MM.1S (cell line): ENCODE measurements at regions not wholly inside any gene's neighbourhood (a gene's known extent, or its start where the extent isn't known, plus 50 kb on each side); places are given as distances from the start of the nearest gene placed in this dataset.

Experiments
- DNase-seq: peaks from one replicate; pipeline ENCODE4 v3.0.0-alpha.2; 2015
- H2AFZ ChIP-seq: fragments of 300-600 bp; sonication (generic); 2 replicates; pipeline ENCODE4 v1.6.0; 2016; ENCODE audit warnings: antibody characterized with exemption, low read length
- H3F3A ChIP-seq: fragments of 300-600 bp; sonication (generic); 2 replicates; pipeline ENCODE4 v1.6.1; 2016; ENCODE audit warnings: mild to moderate bottlenecking, antibody characterized with exemption, low read length, moderate library complexity, mixed read lengths; ENCODE audit not compliant: insufficient read depth
- H3K27ac ChIP-seq: fragments of 300-600 bp; sonication (generic); 2 replicates; pipeline ENCODE4 v1.5.1; 2016; ENCODE audit warnings: mild to moderate bottlenecking, low read length
- H3K27me3 ChIP-seq: fragments of 300-600 bp; sonication (generic); replicated peaks from 2 replicates; pipeline ENCODE4 v1.6.0; 2016; ENCODE audit warnings: low read length; ENCODE audit not compliant: insufficient read depth
- H3K36me3 ChIP-seq: fragments of 300-600 bp; sonication (generic); replicated peaks from 2 replicates; pipeline ENCODE4 v1.6.1; 2016; ENCODE audit warnings: mild to moderate bottlenecking, low read length, mixed read lengths; ENCODE audit not compliant: insufficient read depth
- H3K4me1 ChIP-seq: fragments of 300-600 bp; sonication (generic); 2 replicates; pipeline ENCODE4 v1.6.1; 2016; ENCODE audit warnings: low read length, mixed read lengths
- H3K4me2 ChIP-seq: fragments of 300-600 bp; sonication (generic); 2 replicates; pipeline ENCODE4 v1.6.0; 2016; ENCODE audit warnings: low read depth, low read length
- H3K4me3 ChIP-seq: fragments of 300-600 bp; sonication (generic); 2 replicates; pipeline ENCODE4 v1.5.1; 2016; ENCODE audit warnings: low read length, mixed read lengths
- H3K79me2 ChIP-seq: fragments of 300-600 bp; sonication (generic); 2 replicates; pipeline ENCODE4 v1.6.1; 2016; ENCODE audit warnings: mixed run types, low read length, mixed read lengths
- H3K9ac ChIP-seq: fragments of 300-600 bp; sonication (generic); 2 replicates; pipeline ENCODE4 v1.6.1; 2016; ENCODE audit warnings: low read length, mixed read lengths
- H3K9me2 ChIP-seq: fragments of 300-600 bp; sonication (generic); replicated peaks from 2 replicates; pipeline ENCODE4 v1.6.1; 2016; ENCODE audit warnings: mild to moderate bottlenecking, low read length, mixed read lengths; ENCODE audit not compliant: insufficient read depth
- H3K9me3 ChIP-seq: fragments of 300-600 bp; sonication (generic); replicated peaks from 2 replicates; pipeline ENCODE4 v1.6.1; 2016; ENCODE audit warnings: mild to moderate bottlenecking, low read length, mixed read lengths; ENCODE audit not compliant: insufficient read depth
- H4K20me1 ChIP-seq: fragments of 300-600 bp; sonication (generic); 2 replicates; pipeline ENCODE4 v1.6.1; 2016; ENCODE audit warnings: mild to moderate bottlenecking, low read length, moderate library complexity, mixed read lengths; ENCODE audit not compliant: insufficient read depth
- CTCF ChIP-seq: fragments of 300-600 bp; sonication (generic); IDR thresholded peaks from 2 replicates; pipeline ENCODE4 v1.5.1; 2016; ENCODE audit warnings: antibody characterized with exemption, low read length, mixed read lengths
- EZH2 ChIP-seq: fragments of 300-600 bp; sonication (generic); optimal IDR thresholded peaks from 2 replicates; pipeline ENCODE3; 2017; ENCODE audit warnings: low read depth, mild to moderate bottlenecking, antibody characterized with exemption, low read length, mixed read lengths
- EZH2phosphoT487 ChIP-seq: fragments of 300-600 bp; sonication (generic); IDR thresholded peaks from 2 replicates; pipeline ENCODE4 v1.6.1; 2018; ENCODE audit warnings: antibody characterized with exemption, low read length

DNA sequence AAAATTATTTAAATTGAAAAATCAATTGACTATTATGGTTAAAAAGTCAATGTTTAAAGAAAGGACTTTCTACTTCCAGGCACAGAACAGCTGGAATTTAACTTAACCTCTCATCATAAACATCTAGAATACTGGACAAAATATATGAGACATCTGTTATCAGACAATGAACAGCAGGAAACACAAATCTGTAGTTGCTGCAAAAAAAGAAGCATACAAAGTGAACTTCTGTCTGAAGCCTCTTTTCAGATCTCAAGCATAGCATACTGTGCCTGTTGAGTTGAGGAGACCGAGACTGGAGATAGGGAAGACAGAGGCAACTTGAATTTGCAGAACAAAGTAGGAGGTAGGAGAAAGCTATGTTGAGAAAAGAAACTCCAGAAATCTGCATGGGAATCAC lies 140.0 kb upstream of the CBLB start:
- no peaks in the 10 kb centered on the region for H3K79me2 ChIP-seq
- no peaks in the 10 kb centered on the region for H3K27me3 ChIP-seq
- no peaks in the 10 kb centered on the region for H3K4me1 ChIP-seq
- no peak overlapping the region for H3K9ac ChIP-seq
- TF ChIP-seq CTCF (no peak), EZH2phosphoT487 (no peak), EZH2 (no peak)
- H3K4me3 ChIP-seq = no peak overlapping the region
- no peak for DNase-seq
- no peak overlapping the region for H3K4me2 ChIP-seq
- H4K20me1 ChIP-seq = no peaks in the 10 kb centered on the region
- no peaks in the 10 kb centered on the region for H3K36me3 ChIP-seq
- H3K9me2 ChIP-seq = no peaks in the 10 kb centered on the region
- H3K27ac ChIP-seq = no peak overlapping the region
- H3K9me3 ChIP-seq = no peaks in the 10 kb centered on the region
- H3F3A ChIP-seq = no peaks in the 10 kb centered on the region
- no peak overlapping the region for H2AFZ ChIP-seq

- H2AFZ ChIP-seq = no peak overlapping the region
These were observed 142.0 kb upstream of the CBLB start for GRCh38 chr3:106010829-106011228.

GRCh38 chr3:106013971-106014370 lies 145.2 kb upstream of the CBLB start:
- H3K4me1 ChIP-seq = no peaks in the 10 kb centered on the region
- H4K20me1 ChIP-seq = no peaks in the 10 kb centered on the region
- DNase-seq = no peak
- H3K27ac ChIP-seq = no peak overlapping the region
- TF ChIP-seq EZH2phosphoT487 (no peak), EZH2 (no peak), CTCF (no peak)
- H3K9me2 ChIP-seq = no peaks in the 10 kb centered on the region
- no peaks in the 10 kb centered on the region for H3F3A ChIP-seq
- no peak overlapping the region for H3K4me3 ChIP-seq
- H3K36me3 ChIP-seq = no peaks in the 10 kb centered on the region
- no peaks in the 10 kb centered on the region for H3K79me2 ChIP-seq
- H3K4me2 ChIP-seq = no peak overlapping the region
- H3K27me3 ChIP-seq = no peaks in the 10 kb centered on the region
- H3K9me3 ChIP-seq = no peaks in the 10 kb centered on the region
- H3K9ac ChIP-seq = no peak overlapping the region
- H2AFZ ChIP-seq = no peak overlapping the region

More at GRCh38 chr3:106010829-106011228, 142.0 kb upstream of the CBLB start:
- no peaks in the 10 kb centered on the region for H3K9me3 ChIP-seq
- H3K4me3 ChIP-seq = no peak overlapping the region
- no peaks in the 10 kb centered on the region for H3F3A ChIP-seq
- no peaks in the 10 kb centered on the region for H3K79me2 ChIP-seq
- H3K27me3 ChIP-seq = no peaks in the 10 kb centered on the region
- no peak overlapping the region for H3K9ac ChIP-seq
- H3K9me2 ChIP-seq = no peaks in the 10 kb centered on the region
- DNase-seq = no peak
- no peaks in the 10 kb centered on the region for H3K36me3 ChIP-seq
- H3K27ac ChIP-seq = no peak overlapping the region
- H3K4me1 ChIP-seq = no peaks in the 10 kb centered on the region
- H4K20me1 ChIP-seq = no peaks in the 10 kb centered on the region
- TF ChIP-seq EZH2phosphoT487 = no peak
- TF ChIP-seq CTCF = no peak
- no peak for TF ChIP-seq EZH2
- H3K4me2 ChIP-seq = no peak overlapping the region

DNA sequence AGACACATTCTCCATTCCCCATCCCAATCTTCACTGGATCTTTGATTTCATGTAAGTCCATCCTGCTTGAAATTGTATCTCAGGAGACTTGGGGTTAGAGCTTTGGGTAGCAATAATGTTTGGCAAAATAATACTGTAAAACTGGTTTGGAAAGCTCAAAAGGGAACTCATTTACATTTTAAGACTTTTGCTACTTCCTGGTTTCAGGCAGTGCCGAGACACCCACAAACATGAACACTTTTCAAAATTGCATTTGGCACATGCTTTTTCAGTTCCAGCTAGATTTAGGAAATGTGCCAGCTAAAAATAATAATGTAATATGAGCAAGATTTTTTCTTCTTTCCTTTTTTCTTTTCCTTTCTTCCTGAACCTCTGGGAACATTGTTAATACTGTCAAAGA lies 145.7 kb upstream of the CBLB start:
- no peaks in the 10 kb centered on the region for H3K79me2 ChIP-seq
- no peak overlapping the region for H3K4me3 ChIP-seq
- H3F3A ChIP-seq = no peaks in the 10 kb centered on the region
- H3K27ac ChIP-seq = no peak overlapping the region
- H3K27me3 ChIP-seq = no peaks in the 10 kb centered on the region
- H2AFZ ChIP-seq = no peak overlapping the region
- H3K9me3 ChIP-seq = no peaks in the 10 kb centered on the region
- no peak overlapping the region for H3K9ac ChIP-seq
- no peaks in the 10 kb centered on the region for H3K4me1 ChIP-seq
- H3K9me2 ChIP-seq = no peaks in the 10 kb centered on the region
- no peak overlapping the region for H3K4me2 ChIP-seq
- no peaks in the 10 kb centered on the region for H3K36me3 ChIP-seq
- H4K20me1 ChIP-seq = no peaks in the 10 kb centered on the region
- TF ChIP-seq EZH2 (no peak), EZH2phosphoT487 (no peak), CTCF (no peak)
- no peak for DNase-seq
